Mesenchymal stem cell (in vitro differentiated cells and primary cell): ENCODE measurements at regions not wholly inside any gene's neighbourhood (a gene's known extent, or its start where the extent isn't known, plus 50 kb on each side); places are given as distances from the start of the nearest gene placed in this dataset.

ENCODE experiments used
- DNase-seq: peaks from one replicate; pipeline ENCODE4 v3.0.0-alpha.2; 2013
- H2AFZ ChIP-seq: one replicate; pipeline ENCODE4 v1.6.1; 2013; ENCODE audit warnings: low read depth, mild to moderate bottlenecking, control low read depth, inconsistent platforms, low read length, moderate library complexity
- H2AK5ac ChIP-seq: 2 replicates; pipeline ENCODE4 v1.6.1; 2013; ENCODE audit warnings: low read length, moderate library complexity, mild to moderate bottlenecking, inconsistent platforms; ENCODE audit not compliant: severe bottlenecking
- H2BK120ac ChIP-seq: one replicate; pipeline ENCODE4 v1.6.1; 2013; ENCODE audit warnings: low read depth, mild to moderate bottlenecking, inconsistent platforms, low read length, moderate library complexity
- H2BK12ac ChIP-seq, 2 experiments: one replicate each; pipeline ENCODE4 v1.6.1; 2013; ENCODE audit warnings: inconsistent platforms in 2 of 2, low read length in 2 of 2, mild to moderate bottlenecking in 2 of 2, moderate library complexity in 2 of 2, control low read depth in 1 of 2
- H2BK15ac ChIP-seq: one replicate; pipeline ENCODE4 v1.6.1; 2013; ENCODE audit warnings: mild to moderate bottlenecking, low read depth, inconsistent platforms; ENCODE audit not compliant: poor library complexity, severe bottlenecking
- H2BK5ac ChIP-seq: 2 replicates; pipeline ENCODE4 v1.6.1; 2013; ENCODE audit warnings: low read depth, mild to moderate bottlenecking, low read length, control low read depth, inconsistent platforms; ENCODE audit not compliant: poor library complexity, severe bottlenecking
- H3K14ac ChIP-seq, 2 experiments: one replicate each; pipeline ENCODE4 v1.6.1; 2013; ENCODE audit warnings: inconsistent platforms in 2 of 2, low read length in 2 of 2, control low read depth in 1 of 2, mild to moderate bottlenecking in 1 of 2, moderate library complexity in 1 of 2
- H3K18ac ChIP-seq, 2 experiments: one replicate each; pipeline ENCODE4 v1.6.1; 2013; ENCODE audit warnings: inconsistent platforms in 2 of 2, low read length in 2 of 2, control low read depth in 1 of 2, low read depth in 1 of 2, mild to moderate bottlenecking in 1 of 2
- H3K23ac ChIP-seq, 2 experiments: one replicate each; pipeline ENCODE4 v1.6.1; 2013; ENCODE audit warnings: inconsistent platforms in 2 of 2, low read length in 2 of 2, mild to moderate bottlenecking in 2 of 2, moderate library complexity in 2 of 2, control low read depth in 1 of 2
- H3K27ac ChIP-seq: 2 replicates; pipeline ENCODE4 v1.5.1; 2013; ENCODE audit warnings: mild to moderate bottlenecking, moderate library complexity, low read length, control low read depth, inconsistent platforms; ENCODE audit not compliant: poor library complexity, severe bottlenecking
- H3K27me3 ChIP-seq, 2 experiments: 2 replicates each; pipeline versions ENCODE4 v1.6.1 to v1.7.0; 2013; ENCODE audit warnings: low read length in 2 of 2, mild to moderate bottlenecking in 2 of 2, moderate library complexity in 2 of 2, control low read depth in 1 of 2, inconsistent platforms in 1 of 2; ENCODE audit not compliant: control insufficient read depth in 1 of 2, insufficient read depth in 1 of 2
- H3K36me3 ChIP-seq, 2 experiments: 2 replicates each; pipeline versions ENCODE4 v1.6.1 to v1.7.0; 2013; ENCODE audit warnings: low read length in 2 of 2, control low read depth in 1 of 2, inconsistent platforms in 1 of 2, low read depth in 1 of 2, mild to moderate bottlenecking in 1 of 2; ENCODE audit not compliant: insufficient read depth in 2 of 2, control insufficient read depth in 1 of 2
- H3K4ac ChIP-seq, 2 experiments: one replicate each; pipeline ENCODE4 v1.6.1; 2013; ENCODE audit warnings: inconsistent platforms in 2 of 2, low read length in 2 of 2, mild to moderate bottlenecking in 2 of 2, moderate library complexity in 2 of 2, control low read depth in 1 of 2, low read depth in 1 of 2
- H3K4me1 ChIP-seq: 2 replicates; pipeline ENCODE4 v1.6.1; 2013; ENCODE audit warnings: low read depth, low read length, control low read depth; ENCODE audit not compliant: control insufficient read depth, insufficient read depth
- H3K4me2 ChIP-seq: 2 replicates; pipeline ENCODE4 v1.6.1; 2013; ENCODE audit warnings: low read length, mild to moderate bottlenecking, inconsistent platforms; ENCODE audit not compliant: poor library complexity, severe bottlenecking
- H3K4me3 ChIP-seq, 2 experiments: 2 replicates each; pipeline versions ENCODE4 v1.5.1 to v1.7.0; 2013; ENCODE audit warnings: low read length in 2 of 2, mild to moderate bottlenecking in 2 of 2, control low read depth in 1 of 2, low read depth in 1 of 2; ENCODE audit not compliant: insufficient read depth in 1 of 2
- H3K79me1 ChIP-seq: replicated peaks from 2 replicates; pipeline ENCODE4 v1.6.1; 2013; ENCODE audit warnings: mild to moderate bottlenecking, control low read depth, low read length, inconsistent platforms; ENCODE audit not compliant: poor library complexity, severe bottlenecking
- H3K9ac ChIP-seq: 2 replicates; pipeline ENCODE4 v1.7.0; 2013; ENCODE audit warnings: mild to moderate bottlenecking, low read length, moderate library complexity
- H3K9me3 ChIP-seq: 2 replicates; pipeline ENCODE4 v1.7.0; 2013; ENCODE audit warnings: mild to moderate bottlenecking, low read length; ENCODE audit not compliant: control insufficient read depth
- H4K8ac ChIP-seq: one replicate; pipeline ENCODE4 v1.6.1; 2013; ENCODE audit warnings: inconsistent platforms, mild to moderate bottlenecking, low read length, moderate library complexity
- H4K91ac ChIP-seq: one replicate; pipeline ENCODE4 v1.6.1; 2013; ENCODE audit warnings: mild to moderate bottlenecking, low read length, inconsistent platforms
- WGBS: methylation state at CpG from one replicate; pipeline ENCODE4 v1.1.7; 2013; ENCODE audit warnings: mixed read lengths; 5-methylcytosine and 5-hydroxymethylcytosine counted together

DNA sequence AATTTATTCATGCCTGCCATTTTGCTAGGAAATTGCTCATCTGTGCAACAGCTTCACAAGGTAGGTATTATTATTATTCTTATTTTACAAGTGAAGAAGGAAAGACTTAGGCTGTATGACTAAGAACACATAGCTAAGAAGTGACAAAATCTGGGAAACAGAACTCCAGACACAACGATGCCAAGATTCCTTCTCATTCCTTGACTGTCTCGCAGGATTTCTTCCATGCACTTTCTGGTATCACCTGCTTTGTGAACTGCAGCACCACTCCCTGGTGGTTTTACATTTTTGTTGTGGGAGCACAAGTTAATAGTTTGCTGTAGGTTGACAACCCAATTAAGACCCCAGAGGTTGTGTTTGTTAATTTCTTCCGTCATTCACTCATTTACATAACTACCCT is 188.5 kb downstream of the LACC1 start:
- WGBS, result 84% methylated on average over 3 of the region's 3 CpGs
- H3K36me3 ChIP-seq, result no peaks in the 10 kb centered on the region
- no peak overlapping the region for H3K14ac ChIP-seq
- H3K79me1 ChIP-seq, result no peaks in the 10 kb centered on the region
- H3K9me3 ChIP-seq, result peaks cover 9% of the 10 kb centered on the region
- no peak overlapping the region for H3K4me2 ChIP-seq
- no peak overlapping the region for H2BK12ac ChIP-seq
- H2BK15ac ChIP-seq, result no peak overlapping the region
- H3K4ac ChIP-seq, result no peak overlapping the region
- H3K4me3 ChIP-seq, result no peak overlapping the region
- no peaks in the 10 kb centered on the region for H3K4me1 ChIP-seq
- no peak overlapping the region for H2AFZ ChIP-seq
- no peak overlapping the region for H3K18ac ChIP-seq
- peak overlapping the region; percentile 31 for H2BK5ac ChIP-seq
- H3K27me3 ChIP-seq, result peaks cover 0 to 5% of the 10 kb centered on the region in 2 experiments
- peak overlapping the region; percentile 96 for H3K27ac ChIP-seq
- DNase-seq, result no peak
- no peak overlapping the region for H2BK120ac ChIP-seq
- no peak overlapping the region for H4K91ac ChIP-seq
- no peak overlapping the region for H4K8ac ChIP-seq
- no peak overlapping the region for H3K23ac ChIP-seq
- H3K9ac ChIP-seq, result peak overlapping the region; percentile 56
- peak overlapping the region; percentile 83 for H2AK5ac ChIP-seq

DNA sequence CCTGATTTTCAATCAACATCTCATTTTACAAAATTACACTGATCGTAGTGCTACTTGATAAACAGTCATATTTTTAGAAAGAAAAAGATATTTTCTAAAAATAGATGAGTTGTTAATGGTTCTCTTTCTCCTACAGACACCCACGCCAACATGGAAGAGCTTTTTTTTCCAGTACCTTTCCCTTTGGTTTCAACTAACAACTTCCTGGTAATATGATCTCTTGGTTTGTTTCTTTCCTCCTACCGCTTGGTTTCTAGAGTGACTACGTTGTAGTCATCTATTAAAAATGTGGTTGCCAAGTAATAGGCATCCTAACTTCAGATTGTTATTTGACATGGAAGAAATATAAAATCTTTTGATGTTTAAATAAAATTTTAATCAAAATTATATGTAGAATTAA is 189.0 kb downstream of the LACC1 start:
- no peak overlapping the region for H2BK12ac ChIP-seq
- H3K4me1 ChIP-seq, result no peaks in the 10 kb centered on the region
- peak overlapping the region; percentile 96 for H3K27ac ChIP-seq
- no peaks in the 10 kb centered on the region for H3K79me1 ChIP-seq
- H4K8ac ChIP-seq, result no peak overlapping the region
- peaks cover 0 to 5% of the 10 kb centered on the region in 2 experiments for H3K27me3 ChIP-seq
- no peak overlapping the region for H3K4me3 ChIP-seq
- WGBS, result no CpG with 5 or more reads among the region's 4 CpGs
- DNase-seq, result peak; percentile 63
- H3K23ac ChIP-seq, result no peak overlapping the region
- peak overlapping the region; percentile 56 for H3K9ac ChIP-seq
- H3K4me2 ChIP-seq, result no peak overlapping the region
- no peaks in the 10 kb centered on the region for H3K36me3 ChIP-seq
- H3K18ac ChIP-seq, result no peak overlapping the region
- H2AFZ ChIP-seq, result no peak overlapping the region
- no peak overlapping the region for H3K14ac ChIP-seq
- H3K9me3 ChIP-seq, result peaks cover 11% of the 10 kb centered on the region
- H3K4ac ChIP-seq, result no peak overlapping the region
- no peak overlapping the region for H2BK15ac ChIP-seq
- peak overlapping the region; percentile 31 for H2BK5ac ChIP-seq
- no peak overlapping the region for H4K91ac ChIP-seq
- no peak overlapping the region for H2AK5ac ChIP-seq
- H2BK120ac ChIP-seq, result no peak overlapping the region

DNA sequence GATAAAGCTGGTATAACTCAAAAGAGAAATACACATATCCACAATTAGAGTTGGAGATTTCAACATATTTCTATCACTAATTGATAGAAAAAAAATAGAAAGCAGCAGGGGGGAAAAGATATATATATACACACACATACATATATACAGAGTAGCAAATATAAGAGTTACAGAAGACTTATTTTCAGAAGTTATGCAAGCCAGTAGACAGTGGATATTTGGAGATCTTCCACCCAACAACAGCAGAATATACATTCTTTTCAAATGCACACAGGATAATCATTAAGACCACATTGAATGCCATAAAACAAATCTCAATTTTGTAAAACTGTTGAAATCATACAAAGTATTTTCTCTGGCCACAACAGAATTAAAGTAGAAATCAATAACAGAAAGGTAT is 192.8 kb downstream of the LACC1 start:
- no peaks in the 10 kb centered on the region for H3K4me1 ChIP-seq
- no peak overlapping the region for H2AK5ac ChIP-seq
- no peaks in the 10 kb centered on the region for H3K36me3 ChIP-seq
- H2BK15ac ChIP-seq, result no peak overlapping the region
- H2BK12ac ChIP-seq, result no peak overlapping the region
- no peak overlapping the region for H3K27ac ChIP-seq
- H2BK5ac ChIP-seq, result no peak overlapping the region
- H4K91ac ChIP-seq, result no peak overlapping the region
- H3K27me3 ChIP-seq, result no peaks in the 10 kb centered on the region
- no peak for DNase-seq
- H3K18ac ChIP-seq, result no peak overlapping the region
- H3K4ac ChIP-seq, result no peak overlapping the region
- H2BK120ac ChIP-seq, result no peak overlapping the region
- no peak overlapping the region for H4K8ac ChIP-seq
- H3K4me3 ChIP-seq, result no peak overlapping the region
- no peak overlapping the region for H3K14ac ChIP-seq
- H3K9ac ChIP-seq, result no peak overlapping the region
- H3K23ac ChIP-seq, result no peak overlapping the region
- no peak overlapping the region for H3K4me2 ChIP-seq
- no peaks in the 10 kb centered on the region for H3K79me1 ChIP-seq
- no peak overlapping the region for H2AFZ ChIP-seq
- peaks cover 11% of the 10 kb centered on the region for H3K9me3 ChIP-seq

DNA sequence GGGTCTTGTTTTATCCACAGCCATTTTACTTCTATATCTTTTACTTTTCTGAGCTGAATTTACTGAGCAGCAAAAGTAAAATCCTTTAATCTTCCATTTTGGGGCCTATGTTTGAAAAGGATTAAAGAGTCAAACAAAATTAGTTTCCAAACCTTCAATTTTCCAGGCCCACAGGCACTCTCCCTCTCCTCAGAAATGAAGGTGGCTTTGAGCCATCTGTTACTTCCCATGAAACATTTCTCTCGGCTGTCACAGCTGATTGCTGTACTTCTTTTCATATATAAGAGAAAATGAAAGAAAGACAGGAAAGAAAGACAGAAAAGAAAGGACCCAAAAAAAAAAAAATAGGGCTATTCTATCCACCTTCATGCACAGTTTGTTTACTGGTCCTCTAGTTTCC is 194.9 kb downstream of the LACC1 start:
- no CpG with 5 or more reads among the region's 1 CpG for WGBS
- no peak for DNase-seq
- no peaks in the 10 kb centered on the region for H3K79me1 ChIP-seq

More for the DNA sequence above, 194.9 kb downstream of the LACC1 start:
- Histone ChIP-seq H3K36me3 (no peaks in the 10 kb centered on the region), H4K91ac (no peak overlapping the region), H2BK120ac (no peak overlapping the region), H3K18ac (no peak overlapping the region), H3K4me3 (no peak overlapping the region), H3K9me3 (peaks cover 11% of the 10 kb centered on the region), H3K27me3 (peaks cover 0 to 4% of the 10 kb centered on the region in 2 experiments), H3K4me2 (no peak overlapping the region), H3K27ac (no peak overlapping the region), H2BK12ac (no peak overlapping the region), H3K4ac (no peak overlapping the region), H3K23ac (no peak overlapping the region), H2BK5ac (no peak overlapping the region), H4K8ac (no peak overlapping the region), H3K4me1 (no peaks in the 10 kb centered on the region), H3K14ac (no peak overlapping the region), H2AK5ac (no peak overlapping the region), H3K9ac (no peak overlapping the region), H2AFZ (no peak overlapping the region), H2BK15ac (no peak overlapping the region)
